DND-41 (cell line): ENCODE measurements at regions not wholly inside any gene's neighbourhood (a gene's known extent, or its start where the extent isn't known, plus 50 kb on each side); places are given as distances from the start of the nearest gene placed in this dataset.

Experiments
- ATAC-seq: fragments of 200-7000 bp; cut with Tn5 transposase; 3 replicates; pipeline ENCODE4 v1.9.1; 2021; ENCODE audit warnings: low read depth; ENCODE audit not compliant: insufficient read depth
- DNase-seq: peaks from one replicate; pipeline ENCODE4 v3.0.0-alpha.2; 2020
- H2AFZ ChIP-seq: 2 replicates; pipeline ENCODE4 v1.6.0; 2012; ENCODE audit warnings: low read depth, low read length
- H3K27ac ChIP-seq: 2 replicates; pipeline ENCODE4 v1.5.1; 2012; ENCODE audit warnings: low read length, inconsistent platforms
- H3K27me3 ChIP-seq: fragments of 200-600 bp; sonication (generic); 2 replicates; pipeline ENCODE4 v1.6.0; 2012; ENCODE audit warnings: low read length, mild to moderate bottlenecking, inconsistent platforms; ENCODE audit not compliant: insufficient read depth, poor library complexity
- H3K36me3 ChIP-seq: 2 replicates; pipeline ENCODE4 v1.5.1; 2012; ENCODE audit warnings: low read length, inconsistent platforms; ENCODE audit not compliant: insufficient read depth
- H3K4me1 ChIP-seq: 2 replicates; pipeline ENCODE4 v1.5.1; 2012; ENCODE audit warnings: mild to moderate bottlenecking, low read length; ENCODE audit not compliant: insufficient read depth
- H3K4me2 ChIP-seq: 2 replicates; pipeline ENCODE4 v1.6.0; 2012; ENCODE audit warnings: mild to moderate bottlenecking, moderate library complexity, low read length, inconsistent platforms; ENCODE audit not compliant: insufficient read depth
- H3K4me3 ChIP-seq, 2 experiments: fragments of 200-600 bp in 1 of 2; shearing (Covaris generic) in 1 of 2; 2 replicates each; pipeline ENCODE4 v1.5.1; 2012 to 2016; ENCODE audit warnings: inconsistent platforms in 2 of 2, low read length in 2 of 2, mild to moderate bottlenecking in 2 of 2, low read depth in 1 of 2, moderate library complexity in 1 of 2
- H3K79me2 ChIP-seq: 2 replicates; pipeline ENCODE4 v1.6.0; 2012; ENCODE audit warnings: low read length, inconsistent platforms; ENCODE audit not compliant: insufficient read depth
- H3K9ac ChIP-seq: 2 replicates; pipeline ENCODE4 v1.6.0; 2012; ENCODE audit warnings: low read depth, mild to moderate bottlenecking, inconsistent platforms, low read length, moderate library complexity
- H3K9me3 ChIP-seq: 2 replicates; pipeline ENCODE4 v1.5.1; 2012; ENCODE audit warnings: low read length, moderate library complexity, mild to moderate bottlenecking, inconsistent platforms; ENCODE audit not compliant: insufficient read depth, severe bottlenecking
- H4K20me1 ChIP-seq: 2 replicates; pipeline ENCODE4 v1.6.0; 2012; ENCODE audit warnings: low read length; ENCODE audit not compliant: insufficient read depth
- EZH2 ChIP-seq: IDR thresholded peaks from 3 replicates; pipeline ENCODE4 v1.6.1; 2012; ENCODE audit warnings: borderline replicate concordance, low read depth, mild to moderate bottlenecking, moderate library complexity, low read length, inconsistent platforms; ENCODE audit not compliant: severe bottlenecking
- TF ChIP-seq, protein P1 (sequence below): IDR thresholded peaks from 2 replicates; pipeline ENCODE4 v1.5.1; 2012; ENCODE audit warnings: borderline replicate concordance, low read length, moderate library complexity, mild to moderate bottlenecking; ENCODE audit not compliant: poor library complexity, severe bottlenecking; ENCODE audit errors: extremely low read depth

DNA sequence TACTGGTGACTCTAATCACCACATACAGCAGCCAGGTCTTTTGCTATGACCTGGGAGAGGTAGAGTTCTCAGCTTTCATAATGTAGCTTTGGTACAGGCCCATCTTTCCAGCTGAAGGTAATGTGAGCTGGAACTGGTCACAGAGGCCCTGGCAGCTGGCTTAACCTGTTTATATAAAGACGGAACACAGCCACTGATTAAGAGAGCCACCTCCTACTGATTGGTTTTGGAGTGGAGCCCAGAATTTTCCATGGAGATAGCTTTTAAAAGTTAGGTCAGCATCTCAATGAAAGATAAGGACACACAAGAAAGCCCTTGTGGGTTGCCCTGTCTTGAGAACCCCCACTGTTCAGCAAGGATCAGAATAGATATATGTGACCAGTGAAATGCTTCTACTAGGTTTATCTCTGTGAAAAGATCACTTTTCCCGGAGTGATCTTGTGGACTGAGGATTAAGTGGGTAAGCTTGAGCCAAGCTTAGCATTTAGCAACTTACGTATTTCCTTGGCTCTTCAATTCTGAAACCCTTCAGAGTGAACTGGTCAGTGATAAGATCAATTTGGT lies 213.7 kb upstream of the CITED2 start:
- no peak for TF ChIP-seq EZH2
- TF ChIP-seq, protein P1, sequence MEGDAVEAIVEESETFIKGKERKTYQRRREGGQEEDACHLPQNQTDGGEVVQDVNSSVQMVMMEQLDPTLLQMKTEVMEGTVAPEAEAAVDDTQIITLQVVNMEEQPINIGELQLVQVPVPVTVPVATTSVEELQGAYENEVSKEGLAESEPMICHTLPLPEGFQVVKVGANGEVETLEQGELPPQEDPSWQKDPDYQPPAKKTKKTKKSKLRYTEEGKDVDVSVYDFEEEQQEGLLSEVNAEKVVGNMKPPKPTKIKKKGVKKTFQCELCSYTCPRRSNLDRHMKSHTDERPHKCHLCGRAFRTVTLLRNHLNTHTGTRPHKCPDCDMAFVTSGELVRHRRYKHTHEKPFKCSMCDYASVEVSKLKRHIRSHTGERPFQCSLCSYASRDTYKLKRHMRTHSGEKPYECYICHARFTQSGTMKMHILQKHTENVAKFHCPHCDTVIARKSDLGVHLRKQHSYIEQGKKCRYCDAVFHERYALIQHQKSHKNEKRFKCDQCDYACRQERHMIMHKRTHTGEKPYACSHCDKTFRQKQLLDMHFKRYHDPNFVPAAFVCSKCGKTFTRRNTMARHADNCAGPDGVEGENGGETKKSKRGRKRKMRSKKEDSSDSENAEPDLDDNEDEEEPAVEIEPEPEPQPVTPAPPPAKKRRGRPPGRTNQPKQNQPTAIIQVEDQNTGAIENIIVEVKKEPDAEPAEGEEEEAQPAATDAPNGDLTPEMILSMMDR = no peak
- Histone ChIP-seq H3K79me2 (no peaks in the 10 kb centered on the region), H3K4me1 (no peaks in the 10 kb centered on the region), H3K9me3 (no peaks in the 10 kb centered on the region), H3K36me3 (no peaks in the 10 kb centered on the region), H3K27ac (no peak overlapping the region), H3K9ac (no peak overlapping the region), H4K20me1 (no peaks in the 10 kb centered on the region), H3K4me2 (no peak overlapping the region), H3K27me3 (peaks cover 31% of the 10 kb centered on the region), H2AFZ (no peak overlapping the region), H3K4me3 (no peak overlapping the region)
- DNase-seq (no peak), ATAC-seq (no peak)

DNA sequence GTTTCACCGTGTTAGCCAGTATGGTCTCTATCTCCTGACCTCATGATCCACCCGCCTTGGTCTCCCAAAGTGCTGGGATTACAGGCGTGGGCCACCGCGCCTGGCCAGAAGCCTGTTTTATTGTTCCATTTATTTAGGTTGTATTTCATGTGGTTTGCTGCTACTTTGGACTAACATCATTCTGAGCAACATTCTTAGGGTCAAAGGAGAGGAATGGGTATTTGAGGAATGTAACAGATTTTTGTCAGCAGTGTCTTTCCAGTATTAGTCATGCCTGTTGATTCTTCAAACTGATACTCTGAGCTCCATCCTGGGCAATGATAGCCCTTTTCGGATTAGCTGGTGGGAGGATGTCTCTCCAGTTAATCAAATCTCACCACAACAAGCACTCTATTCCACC lies 213.0 kb upstream of the CITED2 start:
- no peaks in the 10 kb centered on the region for H3K79me2 ChIP-seq
- no peaks in the 10 kb centered on the region for H4K20me1 ChIP-seq
- DNase-seq (no peak), ATAC-seq (no peak)
- peaks cover 29% of the 10 kb centered on the region for H3K27me3 ChIP-seq
- TF ChIP-seq, protein P1 = no peak
- no peak for TF ChIP-seq EZH2
- no peaks in the 10 kb centered on the region for H3K36me3 ChIP-seq
- H2AFZ ChIP-seq = no peak overlapping the region
- no peak overlapping the region for H3K4me2 ChIP-seq
- H3K9me3 ChIP-seq = no peaks in the 10 kb centered on the region
- H3K27ac ChIP-seq = no peak overlapping the region
- H3K4me3 ChIP-seq = no peak overlapping the region
- no peak overlapping the region for H3K9ac ChIP-seq
- no peaks in the 10 kb centered on the region for H3K4me1 ChIP-seq

DNA sequence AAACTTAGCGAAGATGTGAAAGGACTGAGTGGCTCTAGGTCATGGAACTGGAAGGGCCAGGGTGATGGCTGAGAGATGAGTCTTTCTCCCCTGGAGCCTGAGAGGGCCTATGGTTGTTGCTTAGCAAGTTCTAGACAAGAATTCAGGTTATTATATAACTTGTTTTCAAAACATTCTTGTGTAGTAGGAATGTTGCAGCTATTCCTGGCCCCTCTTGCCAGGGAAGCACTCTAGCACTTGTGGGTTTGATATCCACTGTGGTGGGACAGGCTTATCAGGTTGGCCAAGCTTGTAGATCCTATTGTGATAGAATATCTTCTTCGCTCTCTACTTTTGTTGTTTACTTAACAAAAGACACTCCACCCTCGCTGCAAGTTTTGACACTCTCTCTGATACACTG lies 211.8 kb upstream of the CITED2 start:
- Histone ChIP-seq H3K9ac (no peak overlapping the region), H2AFZ (no peak overlapping the region), H3K27me3 (peaks cover 21% of the 10 kb centered on the region), H3K4me3 (no peak overlapping the region), H4K20me1 (no peaks in the 10 kb centered on the region), H3K4me1 (no peaks in the 10 kb centered on the region), H3K27ac (no peak overlapping the region), H3K4me2 (no peak overlapping the region), H3K79me2 (no peaks in the 10 kb centered on the region), H3K36me3 (no peaks in the 10 kb centered on the region), H3K9me3 (no peaks in the 10 kb centered on the region)
- no peak for TF ChIP-seq EZH2
- TF ChIP-seq, protein P1 = no peak
- DNase-seq (no peak), ATAC-seq (no peak)

DNA sequence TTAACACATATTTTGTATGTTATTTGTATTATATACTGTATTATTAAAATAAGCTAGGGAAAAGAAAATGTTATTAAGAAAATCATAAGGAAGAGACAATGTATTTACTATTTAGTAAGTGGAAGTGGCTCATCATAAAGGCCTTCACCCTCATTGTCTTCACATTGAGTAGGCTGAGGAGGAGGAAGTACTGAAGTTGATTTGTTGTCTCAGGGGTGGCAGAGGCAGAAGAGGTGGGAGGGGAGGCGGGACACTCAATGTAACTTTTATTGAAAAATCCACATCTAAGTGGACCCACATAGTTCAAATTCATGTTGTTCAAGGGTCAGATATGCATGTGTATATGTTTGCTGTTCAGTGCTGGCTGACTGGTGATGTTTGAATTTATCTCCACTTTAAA lies 210.2 kb upstream of the CITED2 start:
- H3K4me1 ChIP-seq = no peaks in the 10 kb centered on the region

More for the DNA sequence above, 210.2 kb upstream of the CITED2 start:
- H3K36me3 ChIP-seq = no peaks in the 10 kb centered on the region
- no peaks in the 10 kb centered on the region for H3K9me3 ChIP-seq
- no peak overlapping the region for H3K4me3 ChIP-seq
- H2AFZ ChIP-seq = no peak overlapping the region
- H3K4me2 ChIP-seq = no peak overlapping the region
- no peak overlapping the region for H3K27ac ChIP-seq
- ATAC-seq (no peak), DNase-seq (no peak)
- no peaks in the 10 kb centered on the region for H4K20me1 ChIP-seq
- no peaks in the 10 kb centered on the region for H3K79me2 ChIP-seq
- H3K9ac ChIP-seq = no peak overlapping the region
- TF ChIP-seq EZH2 = no peak
- TF ChIP-seq, protein P1 = no peak
- H3K27me3 ChIP-seq = peaks cover 15% of the 10 kb centered on the region
